H9 (cell line): ENCODE measurements at regions not wholly inside any gene's neighbourhood (a gene's known extent, or its start where the extent isn't known, plus 50 kb on each side); places are given as distances from the start of the nearest gene placed in this dataset.

Experiments
- DNase-seq: peaks from one replicate; pipeline ENCODE4 v3.0.0-alpha.2; 2017
- H2AFZ ChIP-seq: one replicate; pipeline ENCODE4 v1.6.1; 2013; ENCODE audit warnings: mild to moderate bottlenecking, low read length, control low read depth, moderate library complexity
- H2AK5ac ChIP-seq: 2 replicates; pipeline ENCODE4 v1.6.1; 2013; ENCODE audit warnings: low read length, control low read depth, mixed read lengths; ENCODE audit not compliant: insufficient read length
- H2BK120ac ChIP-seq: one replicate; pipeline ENCODE4 v1.6.1; 2013; ENCODE audit warnings: low read depth, mild to moderate bottlenecking, low read length, control low read depth, inconsistent platforms; ENCODE audit not compliant: poor library complexity, severe bottlenecking
- H2BK12ac ChIP-seq: 2 replicates; pipeline ENCODE4 v1.6.1; 2013; ENCODE audit warnings: low read length, control low read depth, mixed read lengths, low read depth; ENCODE audit not compliant: insufficient read length
- H2BK15ac ChIP-seq: 2 replicates; pipeline ENCODE4 v1.6.1; 2013; ENCODE audit warnings: low read depth, low read length, control low read depth
- H2BK20ac ChIP-seq: one replicate; pipeline ENCODE4 v1.6.1; 2013; ENCODE audit warnings: low read depth, mild to moderate bottlenecking, low read length, control low read depth, inconsistent platforms; ENCODE audit not compliant: poor library complexity, severe bottlenecking
- H2BK5ac ChIP-seq: 2 replicates; pipeline ENCODE4 v1.6.1; 2013; ENCODE audit warnings: low read length, control low read depth, mixed read lengths; ENCODE audit not compliant: insufficient read length
- H3K14ac ChIP-seq: 2 replicates; pipeline ENCODE4 v1.6.1; 2013; ENCODE audit warnings: low read length, control low read depth; ENCODE audit not compliant: insufficient read depth
- H3K18ac ChIP-seq: 2 replicates; pipeline ENCODE4 v1.6.1; 2013; ENCODE audit warnings: low read depth, mild to moderate bottlenecking, mixed read lengths, low read length, control low read depth; ENCODE audit not compliant: insufficient read length
- H3K23ac ChIP-seq: 2 replicates; pipeline ENCODE4 v1.6.1; 2013; ENCODE audit warnings: low read length, control low read depth, mixed read lengths, low read depth; ENCODE audit not compliant: insufficient read length
- H3K23me2 ChIP-seq: 2 replicates; pipeline ENCODE4 v1.6.1; 2013; ENCODE audit warnings: low read depth, mild to moderate bottlenecking, mixed read lengths, low read length, control low read depth; ENCODE audit not compliant: insufficient read length, poor library complexity, severe bottlenecking
- H3K27ac ChIP-seq: 2 replicates; pipeline ENCODE4 v1.5.1; 2013; ENCODE audit warnings: low read length, control low read depth, mixed read lengths, low read depth; ENCODE audit not compliant: insufficient read length
- H3K27me3 ChIP-seq: 2 replicates; pipeline ENCODE4 v1.6.1; 2013; ENCODE audit warnings: low read length, control low read depth, inconsistent platforms; ENCODE audit not compliant: insufficient read depth
- H3K4ac ChIP-seq: 2 replicates; pipeline ENCODE4 v1.6.1; 2013; ENCODE audit warnings: low read depth, mild to moderate bottlenecking, control low read depth, inconsistent platforms, low read length, moderate library complexity
- H3K4me1 ChIP-seq: 2 replicates; pipeline ENCODE4 v1.6.1; 2013; ENCODE audit warnings: low read length, control low read depth, inconsistent platforms; ENCODE audit not compliant: insufficient read depth
- H3K4me2 ChIP-seq: 2 replicates; pipeline ENCODE4 v1.6.1; 2013; ENCODE audit warnings: low read length, control low read depth, mixed read lengths; ENCODE audit not compliant: insufficient read length, insufficient read depth
- H3K56ac ChIP-seq: 2 replicates; pipeline ENCODE4 v1.6.1; 2013; ENCODE audit warnings: low read depth, mild to moderate bottlenecking, mixed read lengths, low read length, control low read depth; ENCODE audit not compliant: insufficient read length
- H3K79me1 ChIP-seq: 2 replicates; pipeline ENCODE4 v1.6.1; 2013; ENCODE audit warnings: low read depth, mild to moderate bottlenecking, moderate library complexity, low read length, control low read depth, inconsistent platforms; ENCODE audit not compliant: insufficient read depth, poor library complexity, severe bottlenecking
- H3K79me2 ChIP-seq: 2 replicates; pipeline ENCODE4 v1.6.1; 2013; ENCODE audit warnings: low read length, control low read depth, inconsistent platforms; ENCODE audit not compliant: insufficient read depth
- H3K9ac ChIP-seq: 2 replicates; pipeline ENCODE4 v1.6.1; 2013; ENCODE audit warnings: low read length, control low read depth, mixed read lengths; ENCODE audit not compliant: insufficient read length; ENCODE audit errors: extremely low read depth
- H3K9me3 ChIP-seq: one replicate; pipeline ENCODE4 v1.6.1; 2013; ENCODE audit warnings: low read depth, low read length, inconsistent platforms; ENCODE audit not compliant: control insufficient read depth
- H3T11ph ChIP-seq: one replicate; pipeline ENCODE4 v1.6.1; 2013; ENCODE audit warnings: mild to moderate bottlenecking, low read length, control low read depth, inconsistent platforms
- H4K20me1 ChIP-seq: one replicate; pipeline ENCODE4 v1.6.1; 2013; ENCODE audit not compliant: control insufficient read depth, insufficient read length, insufficient read depth
- H4K5ac ChIP-seq: 2 replicates; pipeline ENCODE4 v1.6.1; 2013; ENCODE audit warnings: low read depth, mild to moderate bottlenecking, mixed read lengths, low read length, control low read depth; ENCODE audit not compliant: insufficient read length
- H4K8ac ChIP-seq: replicated peaks from 2 replicates; pipeline ENCODE4 v1.6.1; 2013; ENCODE audit warnings: low read length, control low read depth, mixed read lengths, low read depth; ENCODE audit not compliant: insufficient read length
- H4K91ac ChIP-seq: 2 replicates; pipeline ENCODE4 v1.6.1; 2013; ENCODE audit warnings: low read depth, mild to moderate bottlenecking, moderate library complexity, mixed read lengths, low read length, control low read depth; ENCODE audit not compliant: insufficient read length
- H3K27ac Mint-ChIP-seq, 3 experiments: 2 replicates in 2 of 3; 3 replicates in 1 of 3; pipeline ENCODE4 v1.8.0; 2020 to 2021; ENCODE audit warnings: mixed read lengths in 3 of 3, mild to moderate bottlenecking in 1 of 3, moderate library complexity in 1 of 3
- H3K27me3 Mint-ChIP-seq: 2 replicates; pipeline ENCODE4 v1.8.0; 2021; ENCODE audit warnings: low read depth, mild to moderate bottlenecking, moderate library complexity, mixed read lengths
- H3K36me3 Mint-ChIP-seq, 3 experiments: 2 replicates in 2 of 3; 3 replicates in 1 of 3; pipeline ENCODE4 v1.8.0; 2020 to 2021; ENCODE audit warnings: low read depth in 3 of 3, mixed read lengths in 3 of 3; ENCODE audit not compliant: insufficient read depth in 1 of 3
- H3K4me1 Mint-ChIP-seq, 2 experiments: 2 replicates each; pipeline ENCODE4 v1.8.0; 2020; ENCODE audit warnings: mixed read lengths in 2 of 2
- H3K4me3 Mint-ChIP-seq, 2 experiments: 2 replicates in 1 of 2; 3 replicates in 1 of 2; pipeline ENCODE4 v1.8.0; 2020 to 2021; ENCODE audit warnings: mild to moderate bottlenecking in 2 of 2, mixed read lengths in 2 of 2, moderate library complexity in 1 of 2
- H3K9me3 Mint-ChIP-seq, 2 experiments: 2 replicates in 1 of 2; 3 replicates in 1 of 2; pipeline ENCODE4 v1.8.0; 2020; ENCODE audit warnings: mild to moderate bottlenecking in 2 of 2, mixed read lengths in 2 of 2, moderate library complexity in 1 of 2
- CTCF ChIP-seq: fragments of 200-600 bp; sonication (generic); conservative IDR thresholded peaks from 3 replicates; pipeline ENCODE4 v1.8.0; 2021; ENCODE audit warnings: antibody characterized with exemption, mild to moderate bottlenecking
- WGBS: extraction: QIAGEN DNeasy Blood & Tissue Kit; methylation state at CpG from one replicate; pipeline ENCODE4 v1.1.7; 2013; ENCODE audit warnings: missing lambda C conversion rate, low lambda C conversion rate, mixed read lengths; ENCODE audit not compliant: insufficient read length; ENCODE audit errors: extremely low coverage; 5-methylcytosine and 5-hydroxymethylcytosine counted together

GRCh38 chr9:126233913-126234525 lies 92.6 kb upstream of the MVB12B start:
- Histone ChIP-seq H4K91ac (no peak overlapping the region), H3K56ac (no peak overlapping the region), H3K4ac (no peak overlapping the region), H3K9me3 (no peaks in the 10 kb centered on the region), H2BK12ac (no peak overlapping the region), H3K9ac (no peak overlapping the region), H2AK5ac (no peak overlapping the region), H4K20me1 (no peaks in the 10 kb centered on the region), H2BK15ac (no peak overlapping the region), H3K27ac (no peak overlapping the region), H3K14ac (no peak overlapping the region; the same call in 1 of the 2 replicates), H3K18ac (no peak overlapping the region), H2BK120ac (no peak overlapping the region), H2BK5ac (no peak overlapping the region), H4K5ac (no peak overlapping the region), H3K79me1 (no peaks in the 10 kb centered on the region), H3K23ac (no peak overlapping the region), H3K27me3 (no peaks in the 10 kb centered on the region), H4K8ac (no peak overlapping the region), H3K23me2 (no peaks in the 10 kb centered on the region), H3K4me1 (no peaks in the 10 kb centered on the region), H2AFZ (no peak overlapping the region), H3K4me2 (no peak overlapping the region), H2BK20ac (no peak overlapping the region), H3K79me2 (no peaks in the 10 kb centered on the region), H3T11ph (no peak overlapping the region)
- no CpG with 5 or more reads among the region's 21 CpGs for WGBS
- H3K27ac Mint-ChIP-seq = no peak overlapping the region
- TF ChIP-seq CTCF = no peak
- no peaks in the 10 kb centered on the region for H3K36me3 Mint-ChIP-seq
- H3K27me3 Mint-ChIP-seq = peaks cover 10% of the 10 kb centered on the region
- H3K4me3 Mint-ChIP-seq = no peak overlapping the region
- no peaks in the 10 kb centered on the region for H3K4me1 Mint-ChIP-seq
- DNase-seq = no peak
- H3K9me3 Mint-ChIP-seq = no peaks in the 10 kb centered on the region
